GM12872 (cell line): ENCODE measurements at regions not wholly inside any gene's neighbourhood (a gene's known extent, or its start where the extent isn't known, plus 50 kb on each side); places are given as distances from the start of the nearest gene placed in this dataset.

Experiments
- CTCF ChIP-seq: IDR thresholded peaks from 3 replicates; pipeline ENCODE4 v1.5.1; 2011; ENCODE audit warnings: low read depth, mild to moderate bottlenecking, low read length, moderate library complexity; ENCODE audit not compliant: insufficient read depth

- TF ChIP-seq CTCF: no peak
Measured at GRCh38 chr7:70890147-70890969, 241.6 kb upstream of the GALNT17 start.

GRCh38 chr7:70893422-70893821 lies 238.5 kb upstream of the GALNT17 start:
- TF ChIP-seq CTCF: no peak

GRCh38 chr7:70893971-70894715 lies 237.8 kb upstream of the GALNT17 start:
- no peak for TF ChIP-seq CTCF

GRCh38 chr7:70894799-70895198 lies 237.1 kb upstream of the GALNT17 start:
- no peak for TF ChIP-seq CTCF

- no peak for TF ChIP-seq CTCF
Measured at GRCh38 chr7:70907259-70908247, 224.4 kb upstream of the GALNT17 start.

- TF ChIP-seq CTCF: no peak
Measured at GRCh38 chr7:70913924-70914323, 218.0 kb upstream of the GALNT17 start.

- TF ChIP-seq CTCF: no peak
Measured at GRCh38 chr7:70915067-70915466, 216.9 kb upstream of the GALNT17 start.
